ENCODE measurements at regions not wholly inside any gene's neighbourhood (a gene's known extent, or its start where the extent isn't known, plus 50 kb on each side); places are given as distances from the start of the nearest gene placed in this dataset.

DNA sequence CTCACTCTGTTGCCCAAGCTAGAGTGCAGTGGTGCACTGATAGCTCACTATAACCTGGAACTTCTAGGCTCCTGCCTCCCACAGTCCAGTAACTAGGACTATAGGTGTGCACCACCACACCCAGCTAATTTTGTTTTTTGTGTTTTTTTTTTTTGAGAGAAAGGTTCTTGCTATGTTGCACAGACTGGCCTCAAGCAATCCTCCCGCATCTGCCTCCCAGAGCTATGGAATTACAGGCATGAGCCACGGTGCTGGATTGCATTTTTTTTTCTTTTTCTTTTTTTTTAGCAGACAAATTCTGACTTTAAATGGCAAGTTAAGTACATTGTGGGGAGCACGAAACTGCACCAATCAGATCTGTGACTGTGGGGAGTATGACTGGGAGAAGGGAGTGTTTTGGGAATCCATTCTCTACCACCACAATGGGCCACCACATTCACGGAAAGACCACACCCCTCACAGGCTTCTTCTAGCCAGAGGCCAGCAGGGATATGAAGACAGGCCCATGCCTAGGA lies 58.1 kb upstream of the MSMB start:
- TF ChIP-seq POLR2AphosphoS5 (IDR thresholded peaks at IDR 0.05; ENCODE audit: low read depth, low read length) (no peak), POLR2A (IDR thresholded peaks at IDR 0.05; ENCODE audit: low read depth, low read length) (no peak), TAF1 (IDR thresholded peaks at IDR 0.05; ENCODE audit: borderline replicate concordance, low read depth, low read length) (no peak)

Measured in GM12892 (cell line).